H1 (cell line): ENCODE measurements at regions not wholly inside any gene's neighbourhood (a gene's known extent, or its start where the extent isn't known, plus 50 kb on each side); places are given as distances from the start of the nearest gene placed in this dataset.

Experiments used
- CTCF ChIA-PET: fragments of 300-600 bp; sonication (Branson Sonifier 250); formaldehyde crosslinking; loops from one replicate; lab custom pipeline; 2021; ENCODE audit not compliant: partially characterized antibody; lab: Charles Lee
- POLR2A ChIA-PET: fragments of 300-600 bp; sonication (Branson Sonifier 250); formaldehyde crosslinking; loops from one replicate; lab custom pipeline; 2021; ENCODE audit warnings: inconsistent platforms; ENCODE audit not compliant: partially characterized antibody; lab: Charles Lee
- DNase-seq, 2 experiments: peaks; one replicate each; pipeline versions ENCODE4 v3.0.0 to v3.0.0-alpha.2; 2010 to 2022; ENCODE audit warnings: low spot score in 2 of 2, low read depth in 1 of 2, mixed read lengths in 1 of 2
- FAIRE-seq: peaks from 2 replicates; lab custom pipeline; 2011; peaks lifted over from hg19 to GRCh38; lab: Jason Lieb, UNC
- H2AFZ ChIP-seq: 2 replicates; pipeline ENCODE4 v1.8.1; 2012; ENCODE audit warnings: low read length, inconsistent platforms
- H2AK5ac ChIP-seq: 2 replicates; pipeline ENCODE4 v1.6.1; 2013; ENCODE audit warnings: low read depth, low read length
- H2BK120ac ChIP-seq: replicated peaks from 2 replicates; pipeline ENCODE3; 2013; ENCODE audit warnings: low read depth, low read length, inconsistent platforms
- H2BK12ac ChIP-seq: 2 replicates; pipeline ENCODE4 v1.6.1; 2013; ENCODE audit warnings: low read depth, low read length
- H2BK15ac ChIP-seq: 2 replicates; pipeline ENCODE4 v1.6.1; 2013; ENCODE audit warnings: low read length
- H2BK20ac ChIP-seq: 2 replicates; pipeline ENCODE4 v1.6.1; 2013; ENCODE audit warnings: low read length
- H2BK5ac ChIP-seq: 2 replicates; pipeline ENCODE4 v1.6.1; 2013; ENCODE audit warnings: low read depth, low read length
- H3K14ac ChIP-seq: 2 replicates; pipeline ENCODE4 v1.6.1; 2013; ENCODE audit warnings: inconsistent platforms; ENCODE audit not compliant: insufficient read length
- H3K18ac ChIP-seq: 2 replicates; pipeline ENCODE4 v1.6.1; 2013; ENCODE audit warnings: low read length; ENCODE audit errors: extremely low read depth
- H3K23ac ChIP-seq: 2 replicates; pipeline ENCODE4 v1.6.1; 2013; ENCODE audit warnings: inconsistent platforms; ENCODE audit not compliant: insufficient read length
- H3K23me2 ChIP-seq: 2 replicates; pipeline ENCODE4 v1.6.1; 2013; ENCODE audit warnings: low read depth, low read length
- H3K27ac ChIP-seq: 2 replicates; pipeline ENCODE4 v1.6.1; 2011; ENCODE audit warnings: low read depth, low read length, inconsistent platforms
- H3K27me3 ChIP-seq, 4 experiments: replicated peaks in 1 of 4; 1 replicate in 1 of 4; 2 replicates in 3 of 4; pipeline versions ENCODE4 v1.6.1 to v1.8.1; 2011 to 2013; ENCODE audit warnings: low read length in 3 of 4, mild to moderate bottlenecking in 3 of 4, inconsistent platforms in 2 of 4, mixed read lengths in 2 of 4, moderate library complexity in 1 of 4; ENCODE audit not compliant: control insufficient read depth in 3 of 4, insufficient read depth in 3 of 4; ENCODE audit errors: extremely low read depth in 1 of 4
- H3K36me3 ChIP-seq, 4 experiments: 2 replicates each; pipeline versions ENCODE4 v1.6.1 to v1.8.1; 2011 to 2013; ENCODE audit warnings: mild to moderate bottlenecking in 4 of 4, low read length in 3 of 4, moderate library complexity in 2 of 4, control low read depth in 1 of 4, inconsistent platforms in 1 of 4; ENCODE audit not compliant: insufficient read depth in 4 of 4, control insufficient read depth in 2 of 4
- H3K4ac ChIP-seq: replicated peaks from 2 replicates; pipeline ENCODE3; 2013; ENCODE audit warnings: low read length, low read depth, mixed read lengths, inconsistent platforms; ENCODE audit not compliant: insufficient read length
- H3K4me1 ChIP-seq, 4 experiments: replicated peaks in 1 of 4; 1 replicate in 1 of 4; 2 replicates in 3 of 4; pipeline versions ENCODE4 v1.6.1 to v1.8.1; 2011 to 2013; ENCODE audit warnings: low read length in 3 of 4, inconsistent platforms in 2 of 4, mixed read lengths in 1 of 4; ENCODE audit not compliant: insufficient read depth in 4 of 4, control insufficient read depth in 3 of 4
- H3K4me2 ChIP-seq, 2 experiments: 2 replicates each; pipeline versions ENCODE4 v1.6.1 to v1.8.1; 2011 to 2013; ENCODE audit warnings: low read depth in 2 of 2, low read length in 2 of 2, control low read depth in 1 of 2, inconsistent platforms in 1 of 2, mild to moderate bottlenecking in 1 of 2; ENCODE audit not compliant: insufficient read depth in 1 of 2
- H3K4me3 ChIP-seq, 4 experiments: fragments of 200-600, 300-600 bp in 1 of 4; sonication (generic), shearing (Covaris generic), sonication (Bioruptor Twin) in 1 of 4; 2 replicates each; pipeline versions ENCODE4 v1.5.1 to v1.8.1; 2011 to 2016; ENCODE audit warnings: low read length in 4 of 4, low read depth in 3 of 4, control low read depth in 2 of 4, inconsistent platforms in 2 of 4, mild to moderate bottlenecking in 2 of 4, mixed read lengths in 1 of 4, moderate library complexity in 1 of 4; ENCODE audit not compliant: insufficient read depth in 2 of 4; ENCODE audit errors: extremely low read depth in 1 of 4
- H3K56ac ChIP-seq: replicated peaks from 2 replicates; pipeline ENCODE3; 2013; ENCODE audit warnings: low read depth, mild to moderate bottlenecking, mixed read lengths, low read length, inconsistent platforms; ENCODE audit not compliant: insufficient read length
- H3K79me1 ChIP-seq: 2 replicates; pipeline ENCODE4 v1.6.1; 2013; ENCODE audit warnings: low read depth, low read length, control low read depth
- H3K79me2 ChIP-seq, 2 experiments: 2 replicates each; pipeline versions ENCODE4 v1.6.1 to v1.8.1; 2012 to 2013; ENCODE audit warnings: low read length in 2 of 2, mild to moderate bottlenecking in 2 of 2, inconsistent platforms in 1 of 2; ENCODE audit not compliant: insufficient read depth in 2 of 2, control insufficient read depth in 1 of 2
- H3K9ac ChIP-seq, 4 experiments: replicated peaks in 1 of 4; 1 replicate in 1 of 4; 2 replicates in 3 of 4; pipeline versions ENCODE4 v1.6.1 to v1.8.1; 2011 to 2013; ENCODE audit warnings: low read depth in 3 of 4, low read length in 3 of 4, control low read depth in 2 of 4, mild to moderate bottlenecking in 2 of 4, moderate library complexity in 2 of 4, inconsistent platforms in 1 of 4; ENCODE audit errors: extremely low read depth in 1 of 4
- H3K9me3 ChIP-seq, 2 experiments: 2 replicates each; pipeline versions ENCODE4 v1.6.1 to v1.8.1; 2012 to 2013; ENCODE audit warnings: mild to moderate bottlenecking in 2 of 2, moderate library complexity in 2 of 2, control low read depth in 1 of 2, inconsistent platforms in 1 of 2, low read depth in 1 of 2, low read length in 1 of 2, mixed read lengths in 1 of 2; ENCODE audit not compliant: insufficient read depth in 2 of 2
- H4K20me1 ChIP-seq, 2 experiments: replicated peaks in 1 of 2; 2 replicates each; pipeline versions ENCODE3 to v1.8.1; 2011 to 2013; ENCODE audit warnings: inconsistent platforms in 2 of 2, low read length in 2 of 2, mild to moderate bottlenecking in 1 of 2; ENCODE audit not compliant: insufficient read depth in 2 of 2, control insufficient read depth in 1 of 2
- H4K5ac ChIP-seq: 2 replicates; pipeline ENCODE4 v1.6.1; 2013; ENCODE audit warnings: low read length, low read depth, mixed read lengths, inconsistent platforms; ENCODE audit not compliant: insufficient read length
- H4K8ac ChIP-seq: 2 replicates; pipeline ENCODE4 v1.8.0; 2013; ENCODE audit warnings: mild to moderate bottlenecking, moderate library complexity, low read length, inconsistent platforms; ENCODE audit not compliant: insufficient read depth; ENCODE audit errors: extremely low read depth
- H4K91ac ChIP-seq: replicated peaks from 2 replicates; pipeline ENCODE3; 2013; ENCODE audit warnings: low read length, mixed read lengths, inconsistent platforms; ENCODE audit not compliant: insufficient read length
- EGR1 ChIP-seq: IDR thresholded peaks from 2 replicates; pipeline ENCODE4 v1.6.1; 2011; ENCODE audit warnings: low read depth, low read length, borderline replicate concordance
- GTF2F1 ChIP-seq: IDR thresholded peaks from 2 replicates; pipeline ENCODE4 v1.6.1; 2012; ENCODE audit warnings: low read depth, low read length, improper control_type of control experiment, borderline replicate concordance
- NRF1 ChIP-seq: IDR thresholded peaks from 2 replicates; pipeline ENCODE4 v1.6.1; 2011; ENCODE audit warnings: mild to moderate bottlenecking, low read depth, low read length, improper control_type of control experiment
- SUZ12 ChIP-seq: fragments of 200-600 bp; sonication (generic); IDR thresholded peaks from 2 replicates; pipeline ENCODE4 v1.6.1; 2012; ENCODE audit warnings: mild to moderate bottlenecking, inconsistent platforms, low read length, moderate library complexity, mixed read lengths
- YY1 ChIP-seq: IDR thresholded peaks from 2 replicates; pipeline ENCODE4 v1.6.1; 2011; ENCODE audit warnings: low read depth, mild to moderate bottlenecking, low read length
- WGBS, 2 experiments: shearing (Covaris generic) in 1 of 2; methylation state at CpG; one replicate each; pipeline versions ENCODE4 v1.1.6 to v1.1.7; 2013 to 2015; ENCODE audit warnings: low lambda C conversion rate in 2 of 2, mixed read lengths in 2 of 2, inconsistent platforms in 1 of 2, low coverage in 1 of 2, missing lambda C conversion rate in 1 of 2; ENCODE audit not compliant: insufficient replicate concordance in 2 of 2, insufficient coverage in 1 of 2, insufficient read length in 1 of 2; ENCODE audit errors: extremely low coverage in 1 of 2, missing lambda C conversion rate in 1 of 2; 5-methylcytosine and 5-hydroxymethylcytosine counted together

DNA sequence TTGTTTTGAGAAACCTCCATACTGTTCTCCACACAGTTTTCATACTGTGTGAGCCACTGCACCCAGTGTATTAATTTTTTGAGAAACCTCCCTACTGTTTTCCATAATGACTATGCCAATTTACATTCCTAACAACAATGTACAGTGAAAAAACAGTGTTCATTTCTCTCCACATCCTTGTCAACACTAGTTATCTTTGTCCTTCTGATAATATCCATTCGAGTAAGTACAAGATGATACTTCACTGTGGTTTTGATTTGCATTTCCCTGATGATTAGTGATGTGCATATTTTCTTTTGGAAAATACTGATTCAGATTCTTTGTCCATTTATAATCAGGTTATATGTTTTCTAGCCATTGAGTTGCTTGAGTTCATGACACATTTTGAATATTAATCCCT lies 462.0 kb downstream of the CDH11 start:
- no peak overlapping the region for H4K8ac ChIP-seq
- H2BK12ac ChIP-seq, result no peak overlapping the region
- no peak overlapping the region for H2AK5ac ChIP-seq
- no peak for FAIRE-seq
- no peaks in the 10 kb centered on the region for H3K4me1 ChIP-seq
- no peaks in the 10 kb centered on the region for H3K79me1 ChIP-seq
- no peaks in the 10 kb centered on the region for H4K20me1 ChIP-seq
- H2AFZ ChIP-seq, result no peak overlapping the region
- H3K79me2 ChIP-seq, result no peaks in the 10 kb centered on the region
- no peak overlapping the region for H3K4ac ChIP-seq
- no peak overlapping the region for H3K56ac ChIP-seq
- no peaks in the 10 kb centered on the region; a peak in 1 of 8 replicates for H3K36me3 ChIP-seq
- H3K23ac ChIP-seq, result no peak overlapping the region
- CTCF ChIA-PET, result interaction anchor here (0.6 kb wide), 1 partner anchor 813 kb away, joined by 3 read pairs; no protein-coding TSS in a partner anchor
- no peak for DNase-seq
- H3K27ac ChIP-seq, result no peak overlapping the region
- H4K91ac ChIP-seq, result no peak overlapping the region
- no peak overlapping the region for H4K5ac ChIP-seq
- 89% methylated on average over 1 of the region's 1 CpG; no CpG with 5 or more reads in 1 of the 2 experiments for WGBS, 2 experiments
- no peak overlapping the region for H2BK5ac ChIP-seq
- H2BK20ac ChIP-seq, result no peak overlapping the region
- H3K23me2 ChIP-seq, result no peaks in the 10 kb centered on the region
- POLR2A ChIA-PET, result no interaction called here
- H3K4me3 ChIP-seq, result no peak overlapping the region
- H3K14ac ChIP-seq, result no peak overlapping the region
- H2BK15ac ChIP-seq, result no peak overlapping the region
- no peak overlapping the region for H3K18ac ChIP-seq
- H2BK120ac ChIP-seq, result no peak overlapping the region
- H3K4me2 ChIP-seq, result no peak overlapping the region
- no peaks in the 10 kb centered on the region for H3K27me3 ChIP-seq
- no peaks in the 10 kb centered on the region for H3K9me3 ChIP-seq
- H3K9ac ChIP-seq, result no peak overlapping the region
- TF ChIP-seq SUZ12 (no peak), YY1 (no peak), NRF1 (no peak), EGR1 (no peak), GTF2F1 (no peak)
